PC-9 (cell line): ENCODE measurements at regions not wholly inside any gene's neighbourhood (a gene's known extent, or its start where the extent isn't known, plus 50 kb on each side); places are given as distances from the start of the nearest gene placed in this dataset.

Experiments used
- EZH2 ChIP-seq: fragments of 200-600 bp; sonication (generic); IDR thresholded peaks from 2 replicates; pipeline ENCODE4 v1.8.0; 2017; ENCODE audit warnings: antibody characterized with exemption, low read depth
- TF ChIP-seq, protein P1 (sequence below): fragments of 200-600 bp; sonication (generic); conservative IDR thresholded peaks from 2 replicates; pipeline ENCODE4 v1.6.1; 2017; ENCODE audit warnings: mixed run types, antibody characterized with exemption, mild to moderate bottlenecking, moderate library complexity

DNA sequence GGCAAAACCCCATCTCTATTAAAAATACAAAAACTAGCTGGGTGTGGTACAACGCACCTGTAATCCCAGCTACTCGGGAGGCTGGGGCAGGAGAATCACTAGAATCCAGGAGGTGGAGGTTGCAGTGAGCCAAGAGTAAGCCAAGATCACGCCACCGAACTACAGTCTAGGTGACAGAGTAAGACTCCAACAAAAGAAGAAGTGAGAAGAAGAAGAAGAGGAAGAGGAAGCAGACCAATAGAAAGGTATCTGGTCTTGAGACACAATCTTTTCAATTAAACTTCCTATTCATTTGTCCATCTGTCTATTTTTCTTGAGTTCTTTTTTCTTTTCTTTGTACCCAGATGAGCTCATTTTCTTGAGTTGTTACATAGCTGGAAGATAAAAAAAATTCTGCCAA is 55.7 kb upstream of the ACADM start:
- TF ChIP-seq EZH2, result no peak
- TF ChIP-seq, protein P1, sequence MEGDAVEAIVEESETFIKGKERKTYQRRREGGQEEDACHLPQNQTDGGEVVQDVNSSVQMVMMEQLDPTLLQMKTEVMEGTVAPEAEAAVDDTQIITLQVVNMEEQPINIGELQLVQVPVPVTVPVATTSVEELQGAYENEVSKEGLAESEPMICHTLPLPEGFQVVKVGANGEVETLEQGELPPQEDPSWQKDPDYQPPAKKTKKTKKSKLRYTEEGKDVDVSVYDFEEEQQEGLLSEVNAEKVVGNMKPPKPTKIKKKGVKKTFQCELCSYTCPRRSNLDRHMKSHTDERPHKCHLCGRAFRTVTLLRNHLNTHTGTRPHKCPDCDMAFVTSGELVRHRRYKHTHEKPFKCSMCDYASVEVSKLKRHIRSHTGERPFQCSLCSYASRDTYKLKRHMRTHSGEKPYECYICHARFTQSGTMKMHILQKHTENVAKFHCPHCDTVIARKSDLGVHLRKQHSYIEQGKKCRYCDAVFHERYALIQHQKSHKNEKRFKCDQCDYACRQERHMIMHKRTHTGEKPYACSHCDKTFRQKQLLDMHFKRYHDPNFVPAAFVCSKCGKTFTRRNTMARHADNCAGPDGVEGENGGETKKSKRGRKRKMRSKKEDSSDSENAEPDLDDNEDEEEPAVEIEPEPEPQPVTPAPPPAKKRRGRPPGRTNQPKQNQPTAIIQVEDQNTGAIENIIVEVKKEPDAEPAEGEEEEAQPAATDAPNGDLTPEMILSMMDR, result no peak
